Motor neuron (in vitro differentiated cells): ENCODE measurements at regions not wholly inside any gene's neighbourhood (a gene's known extent, or its start where the extent isn't known, plus 50 kb on each side); places are given as distances from the start of the nearest gene placed in this dataset.

Source experiments
- ATAC-seq, 8 experiments: fragments of 200-7000 bp; cut with Tn5 transposase; replicated peaks in 6 of 8; 2 replicates each; pipeline ENCODE4 v1.8.0; 2021; ENCODE audit warnings: mild to moderate bottlenecking in 8 of 8, moderate library complexity in 8 of 8
- H3K27ac ChIP-seq, 2 donors: fragments of 250-450 bp; sonication (Bioruptor Pico); 2 replicates each; pipeline ENCODE4 v1.9.0; 2021; ENCODE audit warnings: antibody characterized with exemption in 2 of 2, mild to moderate bottlenecking in 2 of 2, moderate library complexity in 1 of 2
- H3K4me1 ChIP-seq, 2 donors: fragments of 250-450 bp; sonication (Bioruptor Pico); replicated peaks in 1 of 2; 2 replicates each; pipeline ENCODE4 v1.6.1; 2021; ENCODE audit warnings: antibody characterized with exemption in 2 of 2, mild to moderate bottlenecking in 2 of 2, moderate library complexity in 1 of 2
- H3K4me3 ChIP-seq, 5 donors: fragments of 250-450 bp; sonication (Bioruptor Pico); 2 replicates each; pipeline ENCODE4 v1.9.0; 2021; ENCODE audit warnings: antibody characterized with exemption in 5 of 5, mild to moderate bottlenecking in 5 of 5, moderate library complexity in 4 of 5
- WGBS, 10 experiments: fragments of 450-650 bp; shearing (Covaris generic); methylation state at CpG; one replicate each; pipeline ENCODE4 v1.0.0; 2022; 5-methylcytosine and 5-hydroxymethylcytosine counted together
- in situ Hi-C, 9 experiments: fragments of 400-800 bp; cut with MboI; loops; one replicate each; pipeline ENCODE4 v1.15.0; 2021; ENCODE audit warnings: low sequenced_read_pairs in 9 of 9, low pct_unique_long_range_greater_than_20kb in 2 of 9; ENCODE audit not compliant: unreplicated experiment in 9 of 9

DNA sequence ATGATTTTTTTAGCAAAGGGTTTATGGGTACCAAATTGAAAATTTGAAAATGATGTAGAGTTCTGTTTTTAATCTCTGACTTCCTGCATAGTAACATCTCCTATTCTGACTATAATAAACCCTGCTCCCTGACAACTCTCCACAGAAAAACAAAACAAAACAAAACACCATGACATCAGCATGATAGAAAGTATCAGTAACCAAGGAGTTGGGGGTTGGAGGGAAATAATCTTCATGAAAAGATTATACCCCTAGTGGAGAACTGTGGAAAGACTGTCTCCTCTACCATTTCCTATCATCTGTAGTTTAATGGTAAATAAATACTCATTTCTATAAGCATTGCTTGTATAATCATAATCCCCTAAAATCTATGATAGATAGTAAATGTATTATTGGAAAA lies 1034.8 kb downstream of the NLGN4Y start:
- no peak for ATAC-seq
- in situ Hi-C loops: no loop called here
- H3K4me3 ChIP-seq: no peak overlapping the region
- H3K27ac ChIP-seq: no peak overlapping the region
- no peaks in the 10 kb centered on the region for H3K4me1 ChIP-seq

DNA sequence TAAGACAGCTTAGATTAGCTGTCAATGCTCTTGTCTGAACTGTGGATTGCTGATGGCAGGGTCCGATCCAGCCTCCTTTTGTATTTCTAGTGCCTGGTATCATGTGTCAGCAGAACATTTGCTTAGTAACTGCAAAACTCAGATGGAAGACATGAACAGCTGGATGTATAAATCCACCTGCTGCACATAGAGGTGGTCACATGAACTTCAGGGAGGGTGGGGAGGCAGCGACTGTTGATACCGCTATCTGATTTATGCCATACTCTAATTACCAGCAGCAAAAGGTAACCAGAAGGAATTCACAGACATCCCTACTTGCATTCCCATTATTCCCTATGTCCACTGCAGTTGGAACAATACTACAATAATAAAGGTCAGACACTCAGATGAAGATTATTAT lies 1036.5 kb downstream of the NLGN4Y start:
- Histone ChIP-seq H3K27ac (no peak overlapping the region), H3K4me3 (no peak overlapping the region), H3K4me1 (no peaks in the 10 kb centered on the region)
- 80% methylated on average over 1 of the region's 3 CpGs; no CpG with 5 or more reads in 9 of the 10 experiments for WGBS, 10 experiments
- in situ Hi-C loops: no loop called here
- peak in 3 of 8 experiments; percentile 49 to 68 (median 64) for ATAC-seq

DNA sequence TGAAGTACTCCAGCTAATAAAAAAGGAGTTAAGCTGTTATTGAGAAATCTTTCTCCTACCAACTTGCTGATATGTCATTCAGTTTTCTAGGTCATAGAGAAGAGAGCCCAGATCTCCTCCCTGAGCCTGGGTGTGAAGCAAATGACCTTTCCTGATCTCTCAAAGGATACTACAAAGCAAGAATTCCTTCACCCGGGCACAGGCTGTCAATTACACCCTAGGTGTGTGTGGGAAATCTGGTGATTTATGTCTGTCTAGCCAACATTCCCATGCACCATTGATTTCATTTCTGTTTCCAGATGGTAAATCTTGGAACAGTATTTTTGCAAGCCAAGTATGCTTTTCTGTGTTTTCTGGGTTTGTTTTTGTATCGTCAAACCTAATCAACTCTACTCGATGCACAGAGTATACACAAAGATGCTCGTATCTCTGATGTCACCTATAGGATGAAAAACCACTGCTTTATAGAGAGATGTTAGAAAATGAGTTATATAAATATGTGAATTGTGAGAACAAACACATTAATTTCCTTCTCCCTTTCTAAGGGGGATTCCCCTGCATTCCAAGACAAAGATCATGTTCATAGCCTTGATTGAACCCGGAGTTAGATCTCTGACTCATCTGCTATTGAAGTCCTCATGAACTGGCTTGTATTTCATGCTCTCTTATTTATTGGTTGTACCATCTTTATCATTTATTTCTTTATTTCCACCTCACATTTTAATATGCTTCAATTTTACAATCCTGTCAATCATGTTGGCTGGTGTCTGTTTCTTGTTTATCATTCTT lies 1037.4 kb downstream of the NLGN4Y start:
- no peak overlapping the region for H3K4me3 ChIP-seq
- no peak for ATAC-seq
- in situ Hi-C loops: no loop called here
- no peak overlapping the region for H3K27ac ChIP-seq
- 40 to 100% (median 61%) methylated on average over 1 to 3 of the region's 5 CpGs; no CpG with 5 or more reads in 6 of the 10 experiments for WGBS, 10 experiments
- no peaks in the 10 kb centered on the region for H3K4me1 ChIP-seq

DNA sequence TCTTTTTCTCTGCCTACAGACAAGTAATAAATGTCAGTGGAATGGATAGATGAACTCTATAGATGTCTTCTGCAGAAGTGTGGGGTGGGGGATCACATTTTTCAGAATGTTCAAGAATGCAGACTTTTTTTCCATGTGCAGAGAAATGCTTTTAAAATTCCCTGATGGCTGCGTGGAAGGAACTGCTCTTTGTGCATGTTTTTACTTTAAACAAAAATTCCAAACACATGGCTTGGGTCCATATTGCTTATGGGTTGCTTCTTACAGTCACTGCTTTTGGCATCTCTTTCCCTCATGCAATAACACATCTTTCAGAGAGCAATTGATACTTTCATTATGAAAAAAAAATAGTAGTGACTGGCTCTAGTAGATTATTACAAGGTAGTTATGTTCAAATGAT lies 1053.6 kb downstream of the NLGN4Y start:
- Histone ChIP-seq H3K4me1 (no peaks in the 10 kb centered on the region), H3K27ac (no peak overlapping the region), H3K4me3 (no peak overlapping the region)
- ATAC-seq: no peak
- WGBS, 10 experiments: 100% methylated on average over 1 of the region's 1 CpG; no CpG with 5 or more reads in 9 of the 10 experiments
- in situ Hi-C loops: no loop called here

DNA sequence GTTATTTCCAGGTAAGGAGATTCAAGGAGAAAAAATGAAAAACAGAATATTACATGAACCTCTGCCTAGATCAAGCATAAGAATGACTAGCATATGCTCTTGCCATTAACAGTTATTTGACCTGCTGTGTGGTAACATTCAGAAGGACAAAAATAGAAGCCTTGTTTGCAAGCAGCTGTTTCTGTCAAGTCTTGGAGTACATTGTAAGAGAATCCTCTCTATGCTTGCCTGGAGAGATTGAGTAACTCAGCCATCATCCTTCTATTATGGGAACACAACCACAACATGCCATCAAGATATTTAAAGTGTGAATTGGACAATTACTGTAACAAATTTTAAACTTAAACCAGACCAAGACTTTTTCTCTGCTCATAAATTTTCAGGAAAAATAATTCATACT lies 1054.4 kb downstream of the NLGN4Y start:
- Histone ChIP-seq H3K4me1 (no peaks in the 10 kb centered on the region), H3K4me3 (no peak overlapping the region), H3K27ac (no peak overlapping the region)
- ATAC-seq: no peak
- in situ Hi-C loops: no loop called here

DNA sequence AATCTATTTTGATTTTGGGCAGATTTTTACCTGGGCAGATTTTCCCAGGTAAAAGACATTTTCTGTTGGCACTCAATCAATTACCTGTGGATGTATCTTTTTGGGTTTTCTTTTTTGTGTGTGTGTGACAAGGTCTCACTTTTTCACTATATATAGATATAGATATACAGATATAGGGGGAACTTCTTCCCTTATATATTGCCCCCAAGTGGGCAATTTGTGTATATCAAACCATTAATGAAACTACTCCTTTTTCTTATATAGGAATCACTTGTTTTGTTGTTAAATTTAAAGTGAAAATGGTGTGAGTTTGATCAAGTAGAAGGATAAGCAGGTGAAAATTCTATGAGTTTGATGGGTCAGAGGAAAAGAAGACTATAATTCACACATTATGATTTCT lies 1054.9 kb downstream of the NLGN4Y start:
- no peaks in the 10 kb centered on the region for H3K4me1 ChIP-seq
- in situ Hi-C loops: no loop called here
- H3K27ac ChIP-seq: no peak overlapping the region
- no peak overlapping the region for H3K4me3 ChIP-seq
- ATAC-seq: no peak

DNA sequence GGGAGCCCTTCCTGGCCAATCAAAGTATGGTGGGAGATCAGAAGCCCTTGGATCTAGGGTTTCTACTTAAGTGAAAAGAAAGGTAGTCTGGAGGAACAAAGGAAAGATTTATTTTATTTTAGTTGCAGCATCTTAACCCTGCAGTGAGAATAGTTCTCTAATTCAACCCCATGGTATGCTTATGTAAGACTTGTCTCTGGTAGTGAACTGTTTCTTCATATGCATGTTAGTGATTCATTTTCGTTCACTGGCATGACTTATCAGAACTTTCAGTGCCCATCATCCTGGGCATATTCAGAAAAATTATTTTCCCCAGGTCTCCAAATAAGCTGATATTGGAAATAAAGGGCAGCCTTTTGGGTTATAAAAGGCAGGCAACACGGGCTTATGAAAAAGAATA lies 1058.8 kb downstream of the NLGN4Y start:
- 21 to 60% methylated on average over 1 to 2 of the region's 2 CpGs; no CpG with 5 or more reads in 8 of the 10 experiments for WGBS, 10 experiments
- Histone ChIP-seq H3K4me3 (no peak overlapping the region), H3K4me1 (no peaks in the 10 kb centered on the region), H3K27ac (no peak overlapping the region)
- in situ Hi-C loops: no loop called here
- ATAC-seq: no peak

DNA sequence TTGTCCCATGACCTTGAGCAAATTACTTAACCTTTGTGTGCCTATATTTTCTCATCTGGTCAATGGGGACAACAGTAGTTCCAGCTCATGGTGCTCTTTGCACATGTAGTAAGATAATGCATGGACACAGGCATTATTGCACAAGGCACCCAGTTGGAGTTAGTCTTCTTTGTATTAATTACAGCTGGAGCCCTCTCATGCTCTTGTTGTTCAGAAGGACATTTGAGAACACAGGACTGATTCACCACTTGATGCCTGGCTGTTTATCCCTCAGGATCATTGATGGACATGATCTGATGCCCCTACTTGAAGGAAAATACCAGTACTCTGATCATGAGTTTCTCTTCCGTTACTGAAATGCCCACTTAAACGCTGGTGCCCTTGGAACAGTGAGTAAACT lies 1068.6 kb downstream of the NLGN4Y start:
- no peak for ATAC-seq
- 80% methylated on average over 1 of the region's 2 CpGs; no CpG with 5 or more reads in 9 of the 10 experiments for WGBS, 10 experiments
- in situ Hi-C loops: no loop called here
- H3K4me3 ChIP-seq: no peak overlapping the region
- no peak overlapping the region for H3K27ac ChIP-seq
- no peaks in the 10 kb centered on the region for H3K4me1 ChIP-seq

DNA sequence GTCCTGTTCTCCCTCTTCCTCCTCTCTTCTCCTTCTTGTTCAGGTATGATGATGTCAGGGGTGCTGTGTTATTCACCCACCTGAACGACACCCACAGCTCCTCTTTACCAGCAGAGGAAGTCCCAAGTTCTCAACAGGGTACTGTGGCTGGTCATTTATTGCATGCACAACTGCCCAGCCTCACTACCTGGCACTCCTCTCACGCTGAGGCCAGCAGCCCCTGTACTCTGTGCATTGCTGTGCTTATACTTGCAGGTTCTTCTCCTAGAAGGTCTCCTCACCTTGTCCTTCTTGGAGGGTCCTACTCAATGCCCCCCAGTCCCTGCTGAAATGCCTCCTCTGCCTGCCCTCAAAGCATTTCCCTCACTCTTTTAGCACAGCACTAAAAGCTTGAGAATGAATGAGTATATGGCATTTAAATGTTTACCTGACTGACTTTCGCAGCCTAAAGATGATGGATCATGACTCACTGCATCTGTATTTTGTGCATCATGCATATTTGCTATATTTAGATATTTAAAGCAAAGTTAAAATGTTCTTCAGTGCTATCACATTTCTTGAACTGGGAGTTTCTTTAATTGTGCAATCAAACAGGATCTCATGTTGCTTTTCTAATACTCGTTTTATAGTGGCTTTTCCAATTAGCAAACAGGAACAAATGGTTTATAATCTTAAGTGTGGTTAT lies 1069.3 kb downstream of the NLGN4Y start:
- no peaks in the 10 kb centered on the region for H3K4me1 ChIP-seq
- ATAC-seq: no peak
- H3K4me3 ChIP-seq: no peak overlapping the region
- H3K27ac ChIP-seq: no peak overlapping the region
- in situ Hi-C loops: no loop called here
- 0 to 86% methylated on average over 1 of the region's 4 CpGs; no CpG with 5 or more reads in 8 of the 10 experiments for WGBS, 10 experiments

DNA sequence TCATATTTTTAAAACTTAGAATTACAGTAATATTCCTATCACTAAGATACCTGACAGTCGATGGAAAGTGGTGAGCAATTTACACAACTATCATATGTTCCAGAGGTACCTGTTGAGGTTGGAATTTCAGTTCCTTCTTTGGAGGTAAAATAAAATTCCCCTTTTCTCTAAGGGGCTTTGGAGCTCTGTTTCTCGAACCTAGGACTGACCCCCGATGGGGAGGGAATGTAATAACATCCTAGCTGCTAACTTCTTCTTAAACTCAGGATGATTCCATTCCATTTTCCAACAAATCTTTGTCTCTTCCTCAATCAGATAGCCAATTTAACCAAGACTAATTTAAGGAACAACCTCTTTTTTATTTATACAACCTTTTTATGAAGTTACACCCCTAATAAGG lies 1069.8 kb downstream of the NLGN4Y start:
- WGBS, 10 experiments: 57 to 100% (median 60%) methylated on average over 1 to 2 of the region's 3 CpGs; no CpG with 5 or more reads in 7 of the 10 experiments
- no peaks in the 10 kb centered on the region for H3K4me1 ChIP-seq
- H3K4me3 ChIP-seq: no peak overlapping the region
- H3K27ac ChIP-seq: no peak overlapping the region
- ATAC-seq: no peak
- in situ Hi-C loops: no loop called here

DNA sequence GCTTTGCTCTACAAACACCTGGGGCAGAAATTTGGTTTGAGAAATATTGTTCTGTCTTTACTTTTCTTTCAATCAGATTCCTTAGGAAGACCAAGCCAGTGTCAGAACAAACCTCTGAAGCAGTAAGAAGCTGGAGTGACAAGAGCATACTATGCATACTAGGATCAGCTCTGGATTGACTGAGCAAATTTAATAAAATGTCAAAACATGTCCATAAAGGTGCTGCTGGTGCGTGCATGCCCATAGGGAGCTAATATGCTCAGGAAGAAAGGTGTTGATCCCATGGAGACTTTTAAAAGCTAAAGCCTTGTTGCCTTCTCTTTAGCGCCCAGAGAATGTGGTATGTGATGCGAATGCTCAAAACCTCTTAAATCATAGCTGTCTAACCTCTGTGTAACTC lies 1076.2 kb downstream of the NLGN4Y start:
- no CpG with 5 or more reads among the region's 3 CpGs for WGBS, 10 experiments
- no peaks in the 10 kb centered on the region for H3K4me1 ChIP-seq
- no peak for ATAC-seq
- in situ Hi-C loops: no loop called here
- H3K4me3 ChIP-seq: no peak overlapping the region
- H3K27ac ChIP-seq: no peak overlapping the region

DNA sequence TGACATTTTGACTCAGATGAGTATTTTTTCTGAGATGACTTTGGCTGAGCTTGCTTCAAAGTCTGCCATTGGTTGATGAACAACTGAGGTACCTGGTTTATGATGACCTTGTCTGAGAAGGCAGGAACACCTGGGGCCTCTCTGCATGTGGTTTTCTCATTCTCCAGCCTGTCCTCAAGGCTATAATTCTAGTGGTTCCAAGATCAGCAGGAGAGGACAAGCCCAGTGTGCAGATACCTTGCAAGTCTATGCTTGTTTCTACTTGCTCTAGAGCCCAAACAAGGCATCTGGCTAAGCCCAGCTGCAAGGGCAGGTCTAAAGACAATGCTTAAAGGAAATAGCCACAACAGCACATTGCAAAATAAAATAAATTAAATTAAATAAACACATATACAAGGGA lies 1100.0 kb downstream of the NLGN4Y start:
- in situ Hi-C loops: no loop called here
- Histone ChIP-seq H3K4me3 (no peak overlapping the region), H3K4me1 (no peaks in the 10 kb centered on the region), H3K27ac (no peak overlapping the region)
- ATAC-seq: no peak

DNA sequence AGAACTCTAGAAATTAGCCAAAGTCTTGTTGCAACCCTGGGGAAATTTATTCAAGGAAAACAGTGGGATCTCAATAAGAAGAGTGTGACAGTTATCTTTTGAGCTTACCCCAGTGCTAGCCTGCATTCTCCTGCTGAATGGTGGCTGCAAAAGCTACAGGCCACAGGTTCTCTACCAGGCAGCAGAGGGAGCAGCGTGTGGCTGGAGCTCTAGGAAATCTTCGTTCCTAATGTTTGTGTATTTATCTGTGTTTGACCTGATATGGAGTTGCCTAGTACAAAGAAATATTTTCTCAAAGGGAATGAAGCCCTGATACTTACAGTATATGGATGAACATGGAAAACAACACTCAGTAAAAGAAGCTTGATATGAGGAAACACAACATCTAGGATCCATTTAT lies 1100.6 kb downstream of the NLGN4Y start:
- Histone ChIP-seq H3K4me1 (no peaks in the 10 kb centered on the region), H3K27ac (no peak overlapping the region), H3K4me3 (no peak overlapping the region)
- WGBS, 10 experiments: no CpG with 5 or more reads among the region's 2 CpGs
- ATAC-seq: peak in 1 of 8 experiments; percentile 15
- in situ Hi-C loops: no loop called here

DNA sequence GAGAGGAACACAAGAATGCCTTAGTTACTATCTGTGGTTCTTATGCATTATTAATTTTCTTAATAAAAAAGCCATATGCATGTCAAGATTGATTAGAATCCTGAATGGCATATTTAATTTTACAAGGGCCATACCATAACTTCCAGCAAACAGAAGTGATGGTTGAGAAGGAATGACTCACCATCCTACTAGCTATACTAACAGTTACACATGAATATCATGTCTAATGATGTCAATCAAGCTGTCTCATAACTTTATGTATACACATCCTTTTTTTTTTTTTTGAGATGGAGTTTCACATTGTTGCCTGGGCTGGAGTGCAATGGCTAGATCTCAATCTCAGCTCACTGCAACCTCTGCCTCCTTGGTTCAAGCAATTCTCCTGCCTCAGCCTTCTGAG lies 1123.9 kb downstream of the NLGN4Y start:
- Histone ChIP-seq H3K27ac (no peak overlapping the region), H3K4me1 (no peaks in the 10 kb centered on the region), H3K4me3 (no peak overlapping the region)
- in situ Hi-C loops: no loop called here
- no peak for ATAC-seq
